Breast epithelium (tissue), 4 donors: ENCODE measurements at regions not wholly inside any gene's neighbourhood (a gene's known extent, or its start where the extent isn't known, plus 50 kb on each side); places are given as distances from the start of the nearest gene placed in this dataset.

ENCODE experiments used
- DNase-seq, 2 donors: peaks; one replicate each; pipeline ENCODE4 v3.0.0-alpha.2; 2019; ENCODE audit warnings: low spot score in 2 of 2
- H3K27ac ChIP-seq, 2 donors: fragments of 200-600 bp; sonication (generic) in 1 of 2; one replicate each; pipeline ENCODE4 v1.5.1; 2016 to 2019; ENCODE audit warnings: mild to moderate bottlenecking in 1 of 2
- H3K27me3 ChIP-seq, 2 donors: fragments of 200-600 bp; sonication (generic) in 1 of 2; one replicate each; pipeline versions ENCODE4 v1.5.1 to v1.6.0; 2017 to 2019; ENCODE audit warnings: control low read depth in 1 of 2, mild to moderate bottlenecking in 1 of 2
- H3K36me3 ChIP-seq: fragments of 200-600 bp; one replicate; pipeline ENCODE4 v1.5.1; 2019
- H3K4me1 ChIP-seq, 2 donors: fragments of 200-600 bp; sonication (generic); one replicate each; pipeline ENCODE4 v1.5.1; 2016 to 2019; ENCODE audit warnings: control low read depth in 1 of 2
- H3K4me3 ChIP-seq, 3 donors: fragments of 200-600 bp; sonication (generic); 1 replicate in 2 of 3; 2 replicates in 1 of 3; pipeline ENCODE4 v1.5.1; 2016 to 2019; ENCODE audit warnings: mild to moderate bottlenecking in 3 of 3, moderate library complexity in 2 of 3
- H3K9me3 ChIP-seq, 2 donors: fragments of 200-600 bp; sonication (generic) in 1 of 2; one replicate each; pipeline ENCODE4 v1.5.1; 2016 to 2019; ENCODE audit warnings: control low read depth in 1 of 2
- POLR2A ChIP-seq: fragments of 450-650 bp; IDR thresholded peaks from one replicate; pipeline ENCODE4 v1.6.1; 2016; ENCODE audit warnings: antibody characterized with exemption, mild to moderate bottlenecking, moderate library complexity
- POLR2AphosphoS5 ChIP-seq, 3 donors: sonication (generic); formaldehyde crosslinking; IDR thresholded peaks; one replicate each; pipeline ENCODE4 v1.6.1; 2017; ENCODE audit warnings: antibody characterized with exemption in 3 of 3
- intact Hi-C: fragments of 100-400 bp; cut with DNase I; formaldehyde crosslinking; loops from one replicate; pipeline ENCODE4 v1.15.1; 2023; ENCODE audit warnings: low total_unique reads
- TF ChIP-seq, protein P1 (sequence below), 3 donors: fragments of 450-650 bp; IDR thresholded peaks; one replicate each; pipeline ENCODE4 v1.5.1; 2016 to 2017; ENCODE audit warnings: antibody characterized with exemption in 3 of 3, mild to moderate bottlenecking in 3 of 3, moderate library complexity in 3 of 3

DNA sequence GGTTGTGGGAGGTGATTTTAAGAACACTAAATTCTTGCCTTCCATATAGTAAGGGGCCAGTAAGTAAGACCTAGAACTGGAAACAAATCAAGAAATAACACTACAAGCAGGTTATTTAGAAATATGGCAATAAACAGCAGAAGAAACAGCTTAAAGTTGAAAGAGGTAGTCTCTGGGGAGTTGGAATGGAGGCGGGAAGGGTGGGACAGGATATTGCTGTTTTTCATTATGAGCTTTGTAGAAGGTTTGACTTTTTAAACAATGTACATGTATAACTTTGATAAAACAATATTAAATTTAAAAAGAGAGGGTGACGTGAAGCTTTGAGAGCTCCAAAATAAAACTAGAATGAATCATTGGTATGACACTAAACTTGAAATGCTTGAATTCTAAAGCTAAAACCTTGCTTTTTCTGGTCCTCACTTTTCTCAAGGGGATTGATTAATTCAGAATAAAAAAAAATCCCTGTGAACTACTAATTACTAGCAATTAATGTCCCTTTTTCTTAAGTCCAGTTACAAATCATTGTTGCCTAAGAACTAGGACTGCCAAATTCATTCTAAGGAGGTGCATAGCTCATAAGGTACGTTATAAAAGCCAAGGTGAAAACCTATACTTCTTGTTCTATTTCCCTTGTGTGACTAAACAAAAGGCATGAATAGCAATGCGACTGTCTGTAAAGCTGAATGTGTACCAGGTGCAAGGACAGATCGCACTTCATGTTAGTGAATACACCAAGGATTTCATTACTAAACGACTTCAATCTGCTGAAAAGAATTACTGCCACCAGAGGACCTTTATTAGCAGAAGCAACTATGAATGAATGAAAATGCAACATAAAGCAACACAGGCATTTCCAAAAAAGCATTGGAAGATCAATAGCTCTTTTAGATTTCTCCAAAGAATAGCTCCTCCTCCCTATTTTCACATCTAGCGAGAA is 177.5 kb downstream of the RBM43 start:
- intact Hi-C loops: no loop called here
- H3K27ac ChIP-seq: no peak overlapping the region
- H3K9me3 ChIP-seq: no peaks in the 10 kb centered on the region
- H3K36me3 ChIP-seq: no peaks in the 10 kb centered on the region
- no peaks in the 10 kb centered on the region for H3K4me1 ChIP-seq
- H3K27me3 ChIP-seq: no peaks in the 10 kb centered on the region
- no peak overlapping the region for H3K4me3 ChIP-seq
- TF ChIP-seq, protein P1, sequence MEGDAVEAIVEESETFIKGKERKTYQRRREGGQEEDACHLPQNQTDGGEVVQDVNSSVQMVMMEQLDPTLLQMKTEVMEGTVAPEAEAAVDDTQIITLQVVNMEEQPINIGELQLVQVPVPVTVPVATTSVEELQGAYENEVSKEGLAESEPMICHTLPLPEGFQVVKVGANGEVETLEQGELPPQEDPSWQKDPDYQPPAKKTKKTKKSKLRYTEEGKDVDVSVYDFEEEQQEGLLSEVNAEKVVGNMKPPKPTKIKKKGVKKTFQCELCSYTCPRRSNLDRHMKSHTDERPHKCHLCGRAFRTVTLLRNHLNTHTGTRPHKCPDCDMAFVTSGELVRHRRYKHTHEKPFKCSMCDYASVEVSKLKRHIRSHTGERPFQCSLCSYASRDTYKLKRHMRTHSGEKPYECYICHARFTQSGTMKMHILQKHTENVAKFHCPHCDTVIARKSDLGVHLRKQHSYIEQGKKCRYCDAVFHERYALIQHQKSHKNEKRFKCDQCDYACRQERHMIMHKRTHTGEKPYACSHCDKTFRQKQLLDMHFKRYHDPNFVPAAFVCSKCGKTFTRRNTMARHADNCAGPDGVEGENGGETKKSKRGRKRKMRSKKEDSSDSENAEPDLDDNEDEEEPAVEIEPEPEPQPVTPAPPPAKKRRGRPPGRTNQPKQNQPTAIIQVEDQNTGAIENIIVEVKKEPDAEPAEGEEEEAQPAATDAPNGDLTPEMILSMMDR (IDR thresholded peaks at IDR 0.05): no peak
- TF ChIP-seq POLR2AphosphoS5 (IDR thresholded peaks at IDR 0.05): no peak
- no peak for TF ChIP-seq POLR2A
- no peak for DNase-seq

DNA sequence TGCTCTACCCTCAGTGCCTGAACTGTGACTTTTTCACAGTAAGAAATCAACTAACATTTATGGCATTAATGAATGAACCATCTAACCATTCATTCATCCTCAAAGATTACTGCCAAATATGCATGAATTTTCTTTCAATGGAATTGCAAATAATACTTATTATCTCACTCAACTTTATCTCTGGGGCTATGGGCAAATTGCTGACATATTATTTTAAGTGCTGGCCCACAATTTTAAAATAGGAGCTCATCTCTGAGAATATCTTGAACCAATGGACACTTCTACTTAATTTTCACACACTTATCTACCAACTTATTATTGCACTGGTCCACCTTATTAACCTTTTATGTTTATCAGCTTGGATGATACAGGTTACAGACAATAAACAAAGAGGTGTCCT is 182.8 kb downstream of the RBM43 start:
- no peaks in the 10 kb centered on the region for H3K4me1 ChIP-seq
- intact Hi-C loops: no loop called here
- TF ChIP-seq, protein P1 (IDR thresholded peaks at IDR 0.05): no peak
- TF ChIP-seq POLR2A: no peak
- TF ChIP-seq POLR2AphosphoS5 (IDR thresholded peaks at IDR 0.05): no peak
- no peaks in the 10 kb centered on the region for H3K36me3 ChIP-seq
- no peak overlapping the region for H3K27ac ChIP-seq
- no peaks in the 10 kb centered on the region for H3K27me3 ChIP-seq
- no peaks in the 10 kb centered on the region for H3K9me3 ChIP-seq
- DNase-seq: no peak
- no peak overlapping the region for H3K4me3 ChIP-seq

DNA sequence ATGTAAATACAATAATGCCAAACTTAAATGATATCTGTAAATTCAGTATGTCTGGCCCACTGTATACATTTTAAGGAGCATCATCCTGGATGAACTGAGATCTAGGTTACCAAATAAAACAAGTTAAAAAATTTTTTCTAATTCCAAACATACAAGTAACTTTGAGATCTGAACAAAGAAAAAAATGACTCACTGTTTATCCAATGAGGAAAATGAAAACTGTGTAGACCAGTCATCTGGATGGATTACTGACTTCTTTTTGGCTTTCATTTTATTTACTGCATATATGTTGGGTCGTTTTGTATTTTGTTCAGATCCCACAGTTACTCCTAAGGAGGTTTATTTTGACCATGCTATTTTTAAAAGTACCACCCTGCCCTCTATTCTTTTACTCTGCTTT is 189.8 kb downstream of the RBM43 start:
- H3K4me1 ChIP-seq: no peaks in the 10 kb centered on the region
- TF ChIP-seq, protein P1 (IDR thresholded peaks at IDR 0.05): no peak
- no peak for TF ChIP-seq POLR2A
- TF ChIP-seq POLR2AphosphoS5 (IDR thresholded peaks at IDR 0.05): no peak
- intact Hi-C loops: no loop called here

DNA sequence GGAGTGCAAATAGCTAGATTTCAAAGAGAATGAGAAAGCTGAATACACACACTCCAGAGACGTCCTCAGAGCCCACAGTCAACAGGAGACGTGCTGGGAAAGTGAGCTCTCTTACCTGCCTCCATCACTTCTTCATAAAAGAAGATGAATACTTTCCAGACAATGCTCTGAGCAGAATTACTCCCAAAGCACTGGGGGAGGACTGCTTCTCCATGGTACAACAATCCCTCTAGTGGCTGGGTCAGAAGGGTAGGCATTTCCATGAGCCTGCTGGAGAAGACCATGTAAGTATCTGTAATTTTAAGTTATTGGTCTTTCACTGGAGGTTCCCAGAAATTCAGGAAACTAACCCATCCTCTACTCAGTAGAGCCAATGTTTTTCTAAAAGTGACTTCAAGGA is 190.3 kb downstream of the RBM43 start:
- H3K4me3 ChIP-seq: no peak overlapping the region
- intact Hi-C loops: no loop called here
- H3K4me1 ChIP-seq: no peaks in the 10 kb centered on the region
- no peaks in the 10 kb centered on the region for H3K36me3 ChIP-seq
- TF ChIP-seq, protein P1 (IDR thresholded peaks at IDR 0.05): no peak
- TF ChIP-seq POLR2AphosphoS5 (IDR thresholded peaks at IDR 0.05) (no peak), POLR2A (no peak)
- H3K27me3 ChIP-seq: no peaks in the 10 kb centered on the region
- H3K9me3 ChIP-seq: no peaks in the 10 kb centered on the region
- DNase-seq: no peak
- H3K27ac ChIP-seq: no peak overlapping the region

More for the DNA sequence above, 189.8 kb downstream of the RBM43 start:
- H3K9me3 ChIP-seq: no peaks in the 10 kb centered on the region
- H3K4me3 ChIP-seq: no peak overlapping the region
- no peaks in the 10 kb centered on the region for H3K36me3 ChIP-seq
- no peaks in the 10 kb centered on the region for H3K27me3 ChIP-seq
- H3K27ac ChIP-seq: no peak overlapping the region
- no peak for DNase-seq

DNA sequence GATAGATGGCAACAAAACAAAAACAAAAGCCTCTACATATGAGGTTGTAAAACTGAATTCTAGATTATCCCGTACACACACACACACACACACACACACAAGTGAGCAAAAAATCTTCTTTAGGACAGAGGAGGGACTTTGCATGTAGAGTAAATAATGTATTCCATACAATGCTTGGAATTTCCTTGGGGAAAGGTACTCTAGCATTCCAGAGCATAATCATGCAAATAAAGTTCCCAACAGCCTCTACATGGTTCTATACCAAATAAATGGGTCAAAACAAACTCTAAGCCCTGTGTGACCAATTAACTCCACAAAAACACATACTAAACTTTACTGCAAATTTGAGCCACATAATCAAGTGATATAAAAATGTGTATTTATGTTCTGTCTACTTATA is 191.4 kb downstream of the RBM43 start:
- Histone ChIP-seq H3K36me3 (no peaks in the 10 kb centered on the region), H3K4me1 (no peaks in the 10 kb centered on the region), H3K4me3 (no peak overlapping the region), H3K9me3 (no peaks in the 10 kb centered on the region), H3K27ac (no peak overlapping the region), H3K27me3 (no peaks in the 10 kb centered on the region)
- DNase-seq: no peak
- TF ChIP-seq, protein P1 (IDR thresholded peaks at IDR 0.05): no peak
- TF ChIP-seq POLR2AphosphoS5 (IDR thresholded peaks at IDR 0.05) (no peak), POLR2A (no peak)
- intact Hi-C loops: no loop called here
